OCI-LY1 (cell line): ENCODE measurements at regions not wholly inside any gene's neighbourhood (a gene's known extent, or its start where the extent isn't known, plus 50 kb on each side); places are given as distances from the start of the nearest gene placed in this dataset.

ENCODE experiments used
- H2AFZ ChIP-seq: fragments of 200-600 bp; sonication (generic), shearing (Covaris generic); 2 replicates; pipeline ENCODE4 v1.6.0; 2014; ENCODE audit warnings: antibody characterized with exemption, mild to moderate bottlenecking, low read length
- H3F3A ChIP-seq: fragments of 200-600 bp; sonication (generic), shearing (Covaris generic); 2 replicates; pipeline ENCODE4 v1.6.0; 2014; ENCODE audit warnings: mild to moderate bottlenecking, antibody characterized with exemption, low read length, moderate library complexity; ENCODE audit not compliant: insufficient read depth
- H3K27ac ChIP-seq: fragments of 200-600 bp; sonication (generic); 2 replicates; pipeline ENCODE4 v1.5.1; 2014; ENCODE audit warnings: low read length, mixed run types, mild to moderate bottlenecking, low read depth; ENCODE audit not compliant: poor library complexity, severe bottlenecking
- H3K27me3 ChIP-seq: fragments of 200-600 bp; sonication (generic); 2 replicates; pipeline ENCODE4 v1.6.0; 2014; ENCODE audit warnings: antibody characterized with exemption, mild to moderate bottlenecking, low read length, moderate library complexity; ENCODE audit not compliant: insufficient read depth
- H3K36me3 ChIP-seq: fragments of 200-600 bp; sonication (generic); 2 replicates; pipeline ENCODE4 v1.6.1; 2014; ENCODE audit warnings: mild to moderate bottlenecking, antibody characterized with exemption, low read length, moderate library complexity, mixed read lengths; ENCODE audit not compliant: insufficient read depth
- H3K4me1 ChIP-seq: fragments of 200-600 bp; sonication (generic); 2 replicates; pipeline ENCODE4 v1.5.1; 2014; ENCODE audit warnings: mild to moderate bottlenecking, low read length, moderate library complexity; ENCODE audit not compliant: insufficient read depth, severe bottlenecking
- H3K4me2 ChIP-seq: fragments of 200-600 bp; sonication (generic), shearing (Covaris generic); 2 replicates; pipeline ENCODE4 v1.6.1; 2014; ENCODE audit warnings: low read length
- H3K4me3 ChIP-seq: fragments of 200-600 bp; sonication (generic); 2 replicates; pipeline ENCODE4 v1.5.1; 2014; ENCODE audit warnings: low read length, low read depth, mild to moderate bottlenecking, mixed read lengths; ENCODE audit not compliant: poor library complexity, severe bottlenecking
- H3K79me2 ChIP-seq: fragments of 200-600 bp; shearing (Covaris generic); 2 replicates; pipeline ENCODE4 v1.6.1; 2016; ENCODE audit warnings: mixed run types, low read length, mixed read lengths; ENCODE audit not compliant: insufficient read depth
- H3K9ac ChIP-seq: fragments of 200-600 bp; sonication (generic), shearing (Covaris generic); 2 replicates; pipeline ENCODE4 v1.6.1; 2014; ENCODE audit warnings: mild to moderate bottlenecking, low read length, mixed read lengths
- H3K9me2 ChIP-seq: fragments of 200-600 bp; sonication (generic), shearing (Covaris generic); 2 replicates; pipeline ENCODE4 v1.6.1; 2014; ENCODE audit warnings: low read depth, mild to moderate bottlenecking, low read length, mixed read lengths
- H3K9me3 ChIP-seq: fragments of 200-600 bp; shearing (Covaris generic); 2 replicates; pipeline ENCODE4 v1.6.1; 2014; ENCODE audit warnings: low read length, mixed read lengths
- H4K20me1 ChIP-seq: fragments of 200-600 bp; sonication (generic), shearing (Covaris generic); 2 replicates; pipeline ENCODE4 v1.6.0; 2016; ENCODE audit warnings: mild to moderate bottlenecking, low read length; ENCODE audit not compliant: insufficient read depth
- EZH2 ChIP-seq: fragments of 200-600 bp; sonication (generic), shearing (Covaris generic); IDR thresholded peaks from 2 replicates; pipeline ENCODE4 v1.8.0; 2017; ENCODE audit warnings: borderline replicate concordance, mixed run types, mild to moderate bottlenecking, antibody characterized with exemption, low read length, moderate library complexity, mixed read lengths
- TF ChIP-seq, protein P1 (sequence below): fragments of 200-600 bp; sonication (generic), shearing (Covaris generic); IDR thresholded peaks from 2 replicates; pipeline ENCODE4 v1.5.1; 2017; ENCODE audit warnings: mild to moderate bottlenecking, antibody characterized with exemption, low read length, moderate library complexity, mixed read lengths

DNA sequence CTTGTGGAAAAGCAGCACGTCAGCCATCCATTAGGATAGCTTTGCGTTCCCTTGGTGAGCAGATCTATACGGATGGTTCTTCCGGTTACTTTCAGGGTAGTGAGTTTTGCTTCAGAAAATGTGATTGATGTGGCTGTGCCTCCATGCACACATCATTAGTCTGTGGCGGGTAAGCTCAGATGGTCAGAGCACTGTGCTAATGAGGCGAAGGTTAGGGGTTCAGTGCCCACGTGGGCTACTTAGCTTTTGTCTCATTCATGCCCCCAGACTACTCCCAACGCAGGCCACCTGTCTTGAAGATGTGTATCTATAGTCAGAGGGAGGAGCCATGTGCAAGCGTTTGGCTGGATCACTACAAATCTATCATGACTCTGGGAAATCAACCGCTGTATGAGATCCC is 322.8 kb upstream of the POU3F3 start:
- Histone ChIP-seq H3K9me2 (no peaks in the 10 kb centered on the region), H3K27ac (no peak overlapping the region), H3K4me1 (no peaks in the 10 kb centered on the region), H4K20me1 (no peaks in the 10 kb centered on the region), H3K9ac (no peak overlapping the region), H2AFZ (no peak overlapping the region), H3K4me3 (no peak overlapping the region), H3K27me3 (no peaks in the 10 kb centered on the region; the same call in 1 of the 2 replicates), H3K4me2 (no peak overlapping the region), H3F3A (no peaks in the 10 kb centered on the region), H3K79me2 (no peaks in the 10 kb centered on the region), H3K9me3 (no peaks in the 10 kb centered on the region), H3K36me3 (no peaks in the 10 kb centered on the region)
- TF ChIP-seq, protein P1, sequence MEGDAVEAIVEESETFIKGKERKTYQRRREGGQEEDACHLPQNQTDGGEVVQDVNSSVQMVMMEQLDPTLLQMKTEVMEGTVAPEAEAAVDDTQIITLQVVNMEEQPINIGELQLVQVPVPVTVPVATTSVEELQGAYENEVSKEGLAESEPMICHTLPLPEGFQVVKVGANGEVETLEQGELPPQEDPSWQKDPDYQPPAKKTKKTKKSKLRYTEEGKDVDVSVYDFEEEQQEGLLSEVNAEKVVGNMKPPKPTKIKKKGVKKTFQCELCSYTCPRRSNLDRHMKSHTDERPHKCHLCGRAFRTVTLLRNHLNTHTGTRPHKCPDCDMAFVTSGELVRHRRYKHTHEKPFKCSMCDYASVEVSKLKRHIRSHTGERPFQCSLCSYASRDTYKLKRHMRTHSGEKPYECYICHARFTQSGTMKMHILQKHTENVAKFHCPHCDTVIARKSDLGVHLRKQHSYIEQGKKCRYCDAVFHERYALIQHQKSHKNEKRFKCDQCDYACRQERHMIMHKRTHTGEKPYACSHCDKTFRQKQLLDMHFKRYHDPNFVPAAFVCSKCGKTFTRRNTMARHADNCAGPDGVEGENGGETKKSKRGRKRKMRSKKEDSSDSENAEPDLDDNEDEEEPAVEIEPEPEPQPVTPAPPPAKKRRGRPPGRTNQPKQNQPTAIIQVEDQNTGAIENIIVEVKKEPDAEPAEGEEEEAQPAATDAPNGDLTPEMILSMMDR = no peak
- TF ChIP-seq EZH2 = no peak

DNA sequence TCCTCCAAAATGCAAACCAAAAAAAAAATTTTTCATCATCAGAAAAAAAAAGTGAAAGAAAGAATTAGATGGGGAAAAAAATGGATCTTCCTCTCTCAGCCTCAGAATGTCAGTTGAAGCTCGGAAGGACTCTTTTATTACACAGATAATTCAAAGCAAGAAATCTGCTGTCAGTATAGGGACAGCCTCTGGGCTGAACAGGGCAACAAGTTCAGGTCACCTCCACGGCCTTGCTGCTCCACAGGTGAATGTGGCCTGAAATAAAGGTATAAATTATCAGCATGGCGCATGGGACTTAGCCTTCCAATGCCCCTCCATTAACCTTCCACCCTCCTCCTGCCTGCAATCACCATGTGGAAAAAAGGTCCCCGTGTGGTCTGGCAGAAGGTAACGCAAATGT is 316.8 kb upstream of the POU3F3 start:
- no peak overlapping the region for H2AFZ ChIP-seq
- H3K9ac ChIP-seq = no peak overlapping the region
- no peak overlapping the region for H3K4me2 ChIP-seq
- H3K9me3 ChIP-seq = no peaks in the 10 kb centered on the region
- H3K27me3 ChIP-seq = no peaks in the 10 kb centered on the region
- H3K4me1 ChIP-seq = no peaks in the 10 kb centered on the region
- no peak overlapping the region for H3K4me3 ChIP-seq
- TF ChIP-seq, protein P1 = no peak
- TF ChIP-seq EZH2 = no peak
- H3K36me3 ChIP-seq = no peaks in the 10 kb centered on the region
- no peak overlapping the region for H3K27ac ChIP-seq
- H4K20me1 ChIP-seq = no peaks in the 10 kb centered on the region
- no peaks in the 10 kb centered on the region for H3K9me2 ChIP-seq
- no peaks in the 10 kb centered on the region for H3F3A ChIP-seq
- H3K79me2 ChIP-seq = no peaks in the 10 kb centered on the region

DNA sequence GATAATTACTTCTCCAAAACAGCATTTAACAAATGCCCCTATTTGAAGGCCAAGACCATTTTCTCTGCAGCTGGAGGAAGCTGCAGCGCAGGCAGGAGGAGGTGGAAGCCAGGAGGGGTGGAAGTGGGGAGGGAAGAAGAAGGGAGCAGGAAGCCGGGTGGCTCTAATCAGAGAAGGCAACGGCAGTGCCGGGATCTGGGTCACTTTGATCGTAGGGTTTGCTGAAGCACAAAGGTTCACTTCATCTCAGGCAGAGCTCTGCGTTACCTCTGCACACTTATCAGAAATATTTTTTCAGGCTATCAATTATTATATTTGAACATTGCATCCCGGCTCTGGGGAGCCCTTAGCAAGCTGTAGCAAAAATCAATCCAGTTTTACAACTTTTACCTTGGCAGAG is 315.8 kb upstream of the POU3F3 start:
- H3K79me2 ChIP-seq = no peaks in the 10 kb centered on the region
- TF ChIP-seq, protein P1 = no peak
- TF ChIP-seq EZH2 = no peak
- H2AFZ ChIP-seq = no peak overlapping the region
- H4K20me1 ChIP-seq = no peaks in the 10 kb centered on the region
- no peaks in the 10 kb centered on the region for H3F3A ChIP-seq
- no peaks in the 10 kb centered on the region for H3K4me1 ChIP-seq
- H3K4me3 ChIP-seq = no peak overlapping the region
- no peak overlapping the region for H3K9ac ChIP-seq
- no peaks in the 10 kb centered on the region for H3K9me2 ChIP-seq
- no peak overlapping the region for H3K27ac ChIP-seq
- H3K9me3 ChIP-seq = no peaks in the 10 kb centered on the region
- H3K27me3 ChIP-seq = no peaks in the 10 kb centered on the region
- H3K36me3 ChIP-seq = no peaks in the 10 kb centered on the region
- no peak overlapping the region for H3K4me2 ChIP-seq
